ENCODE measurements at regions not wholly inside any gene's neighbourhood (a gene's known extent, or its start where the extent isn't known, plus 50 kb on each side); places are given as distances from the start of the nearest gene placed in this dataset.
"Not testable (repeated sequence)": the region's sequence is repeated elsewhere in the genome, so short reads cannot be mapped to it uniquely, and the experiment has no call there.

GRCh38 chr9:103237571-103238109 lies 242.5 kb downstream of the CYLC2 start:
- not testable (repeated sequence) for DNase-seq (ENCODE audit: low read depth in 2 of 2)

- no peak for DNase-seq (ENCODE audit: low read depth in 2 of 2)
These were observed 246.9 kb downstream of the CYLC2 start for GRCh38 chr9:103242025-103242424.

- DNase-seq (ENCODE audit: low read depth in 2 of 2) = no peak
These were observed 247.4 kb downstream of the CYLC2 start for GRCh38 chr9:103242486-103242885.

GRCh38 chr9:103243553-103243952 lies 248.4 kb downstream of the CYLC2 start:
- DNase-seq (ENCODE audit: low read depth in 2 of 2) = no peak

- DNase-seq (ENCODE audit: low read depth in 2 of 2) = no peak
These were observed 250.2 kb downstream of the CYLC2 start for GRCh38 chr9:103245369-103245768.

- DNase-seq (ENCODE audit: low read depth in 2 of 2) = no peak
These were observed 266.8 kb downstream of the CYLC2 start for GRCh38 chr9:103261951-103262350.

- no peak for DNase-seq (ENCODE audit: low read depth in 2 of 2)
These were observed 270.9 kb downstream of the CYLC2 start for GRCh38 chr9:103266064-103266463.

GRCh38 chr9:103277240-103277639 lies 282.1 kb downstream of the CYLC2 start:
- no peak for DNase-seq (ENCODE audit: low read depth in 2 of 2)

GRCh38 chr9:103281126-103281525 lies 286.0 kb downstream of the CYLC2 start:
- DNase-seq (ENCODE audit: low read depth in 2 of 2) = no peak

- DNase-seq (ENCODE audit: low read depth in 2 of 2) = no peak
These were observed 292.2 kb downstream of the CYLC2 start for GRCh38 chr9:103287361-103287760.

- no peak for DNase-seq (ENCODE audit: low read depth in 2 of 2)
These were observed 301.1 kb downstream of the CYLC2 start for GRCh38 chr9:103296189-103296588.

GRCh38 chr9:103301051-103301450 lies 305.9 kb downstream of the CYLC2 start:
- no peak for DNase-seq (ENCODE audit: low read depth in 2 of 2)

- DNase-seq (ENCODE audit: low read depth in 2 of 2) = no peak
These were observed 309.7 kb downstream of the CYLC2 start for GRCh38 chr9:103304797-103305196.

GRCh38 chr9:103319979-103320378 lies 324.8 kb downstream of the CYLC2 start:
- no peak for DNase-seq (ENCODE audit: low read depth in 2 of 2)

- DNase-seq (ENCODE audit: low read depth in 2 of 2) = no peak
These were observed 328.6 kb downstream of the CYLC2 start for GRCh38 chr9:103323699-103324098.

GRCh38 chr9:103335461-103335860 lies 340.3 kb downstream of the CYLC2 start:
- DNase-seq (ENCODE audit: low read depth in 2 of 2) = no peak

GRCh38 chr9:103355000-103355399 lies 359.9 kb downstream of the CYLC2 start:
- no peak for DNase-seq (ENCODE audit: low read depth in 2 of 2)

- DNase-seq (ENCODE audit: low read depth in 2 of 2) = not testable (repeated sequence)
These were observed 362.8 kb downstream of the CYLC2 start for GRCh38 chr9:103357980-103358379.

- no peak for DNase-seq (ENCODE audit: low read depth in 2 of 2)
These were observed 366.8 kb downstream of the CYLC2 start for GRCh38 chr9:103361906-103362305.

- DNase-seq (ENCODE audit: low read depth in 2 of 2) = no peak
These were observed 367.9 kb downstream of the CYLC2 start for GRCh38 chr9:103362986-103363385.

- DNase-seq (ENCODE audit: low read depth in 2 of 2) = no peak
These were observed 369.6 kb downstream of the CYLC2 start for GRCh38 chr9:103364753-103365152.

GRCh38 chr9:103371152-103371551 lies 376.0 kb downstream of the CYLC2 start:
- DNase-seq (ENCODE audit: low read depth in 2 of 2) = no peak

GRCh38 chr9:103372828-103373227 lies 377.7 kb downstream of the CYLC2 start:
- no peak for DNase-seq (ENCODE audit: low read depth in 2 of 2)

- DNase-seq (ENCODE audit: low read depth in 2 of 2) = no peak
These were observed 382.5 kb downstream of the CYLC2 start for GRCh38 chr9:103377667-103378066.
